Right ventricle myocardium inferior (tissue), 1 donor: ENCODE measurements at regions not wholly inside any gene's neighbourhood (a gene's known extent, or its start where the extent isn't known, plus 50 kb on each side); places are given as distances from the start of the nearest gene placed in this dataset.

ENCODE experiments used
- ATAC-seq: fragments of 200-7000 bp; cut with Tn5 transposase; one replicate; pipeline ENCODE4 v1.9.1; 2020; ENCODE audit warnings: mild to moderate bottlenecking, moderate library complexity
- DNase-seq: peaks from one replicate; pipeline ENCODE4 v3.0.0; 2021; ENCODE audit errors: missing footprints
- intact Hi-C: fragments of 100-400 bp; cut with DNase I; formaldehyde crosslinking; loops from one replicate; pipeline ENCODE4 v1.11.0; 2022
- donor health status: DM: no; HTN: yes; CAD: no; lungs with severe emphysema.

GRCh38 chr6:91483415-91484105 lies 896.7 kb upstream of the MAP3K7 start:
- intact Hi-C loops = no loop called here
- DNase-seq = no peak
- ATAC-seq = no peak

- intact Hi-C loops = no loop called here
- peak; percentile 28 for ATAC-seq
- no peak for DNase-seq
These were observed 895.6 kb upstream of the MAP3K7 start for GRCh38 chr6:91482498-91482897.

GRCh38 chr6:91480402-91480801 lies 893.5 kb upstream of the MAP3K7 start:
- intact Hi-C loops = no loop called here
- DNase-seq = no peak

GRCh38 chr6:91477688-91478087 lies 890.8 kb upstream of the MAP3K7 start:
- DNase-seq (no peak), ATAC-seq (no peak)

More at GRCh38 chr6:91480402-91480801, 893.5 kb upstream of the MAP3K7 start:
- ATAC-seq = no peak

GRCh38 chr6:91476000-91476399 lies 889.1 kb upstream of the MAP3K7 start:
- intact Hi-C loops = no loop called here
- DNase-seq (no peak), ATAC-seq (peak; percentile 37)

More at GRCh38 chr6:91477688-91478087, 890.8 kb upstream of the MAP3K7 start:
- intact Hi-C loops = no loop called here

- ATAC-seq (no peak), DNase-seq (no peak)
- intact Hi-C loops = no loop called here
These were observed 878.5 kb upstream of the MAP3K7 start for GRCh38 chr6:91465393-91465792.

GRCh38 chr6:91464718-91465117 lies 877.8 kb upstream of the MAP3K7 start:
- intact Hi-C loops = no loop called here
- no peak for ATAC-seq
- no peak for DNase-seq

- DNase-seq = no peak
- no peak for ATAC-seq
- intact Hi-C loops = no loop called here
These were observed 877.3 kb upstream of the MAP3K7 start for GRCh38 chr6:91464201-91464600.

GRCh38 chr6:91462241-91462640 lies 875.4 kb upstream of the MAP3K7 start:
- DNase-seq (no peak), ATAC-seq (no peak)
- intact Hi-C loops = no loop called here

- DNase-seq = no peak
- intact Hi-C loops = no loop called here
- no peak for ATAC-seq
These were observed 866.5 kb upstream of the MAP3K7 start for GRCh38 chr6:91453224-91453878.

GRCh38 chr6:91449539-91449938 lies 862.7 kb upstream of the MAP3K7 start:
- ATAC-seq (no peak), DNase-seq (no peak)
- intact Hi-C loops = no loop called here

GRCh38 chr6:91447530-91448254 lies 860.8 kb upstream of the MAP3K7 start:
- no peak for ATAC-seq
- no peak for DNase-seq
- intact Hi-C loops = no loop called here

GRCh38 chr6:91447081-91447480 lies 860.2 kb upstream of the MAP3K7 start:
- DNase-seq (no peak), ATAC-seq (no peak)
- intact Hi-C loops = no loop called here

GRCh38 chr6:91443405-91443804 lies 856.5 kb upstream of the MAP3K7 start:
- intact Hi-C loops = no loop called here
- ATAC-seq (no peak), DNase-seq (no peak)

GRCh38 chr6:91442342-91442741 lies 855.5 kb upstream of the MAP3K7 start:
- ATAC-seq (no peak), DNase-seq (no peak)
- intact Hi-C loops = no loop called here

GRCh38 chr6:91438570-91438969 lies 851.7 kb upstream of the MAP3K7 start:
- intact Hi-C loops = no loop called here
- no peak for ATAC-seq

GRCh38 chr6:91437315-91437729 lies 850.5 kb upstream of the MAP3K7 start:
- ATAC-seq = no peak
- no peak for DNase-seq
- intact Hi-C loops = no loop called here

More at GRCh38 chr6:91438570-91438969, 851.7 kb upstream of the MAP3K7 start:
- DNase-seq = no peak

- ATAC-seq (no peak), DNase-seq (no peak)
- intact Hi-C loops = no loop called here
These were observed 849.6 kb upstream of the MAP3K7 start for GRCh38 chr6:91436448-91436847.

- ATAC-seq (no peak), DNase-seq (no peak)
- intact Hi-C loops = no loop called here
These were observed 848.8 kb upstream of the MAP3K7 start for GRCh38 chr6:91435630-91436029.

GRCh38 chr6:91434576-91434975 lies 847.7 kb upstream of the MAP3K7 start:
- intact Hi-C loops = no loop called here
- ATAC-seq (no peak), DNase-seq (no peak)
